Lower leg skin (tissue), 4 donors: ENCODE measurements at regions not wholly inside any gene's neighbourhood (a gene's known extent, or its start where the extent isn't known, plus 50 kb on each side); places are given as distances from the start of the nearest gene placed in this dataset.

Experiments
- DNase-seq, 2 donors: peaks; one replicate each; pipeline ENCODE4 v3.0.0-alpha.2; 2019; ENCODE audit warnings: low spot score in 2 of 2
- H3K4me3 ChIP-seq: fragments of 200-600 bp; sonication (generic); 2 replicates; pipeline ENCODE4 v1.5.1; 2017; ENCODE audit warnings: mild to moderate bottlenecking, low read depth; ENCODE audit not compliant: poor library complexity, severe bottlenecking
- POLR2A ChIP-seq, 2 donors: fragments of 450-650 bp; IDR thresholded peaks; one replicate each; pipeline ENCODE4 v1.6.1; 2016 to 2017; ENCODE audit warnings: antibody characterized with exemption in 2 of 2, mild to moderate bottlenecking in 1 of 2, moderate library complexity in 1 of 2
- WGBS, 2 donors: methylation state at CpG; one replicate each; pipeline ENCODE4 v1.1.5; 2018; 5-methylcytosine and 5-hydroxymethylcytosine counted together
- intact Hi-C: fragments of 100-400 bp; cut with DNase I; formaldehyde crosslinking; loops from one replicate; pipeline ENCODE4 v1.15.0; 2023; ENCODE audit warnings: low total_unique reads
- TF ChIP-seq, protein P1 (sequence below), 3 donors: fragments of 450-650 bp; IDR thresholded peaks; one replicate each; pipeline ENCODE4 v1.5.1; 2016; ENCODE audit warnings: antibody characterized with exemption in 3 of 3, mild to moderate bottlenecking in 3 of 3, moderate library complexity in 2 of 3

DNA sequence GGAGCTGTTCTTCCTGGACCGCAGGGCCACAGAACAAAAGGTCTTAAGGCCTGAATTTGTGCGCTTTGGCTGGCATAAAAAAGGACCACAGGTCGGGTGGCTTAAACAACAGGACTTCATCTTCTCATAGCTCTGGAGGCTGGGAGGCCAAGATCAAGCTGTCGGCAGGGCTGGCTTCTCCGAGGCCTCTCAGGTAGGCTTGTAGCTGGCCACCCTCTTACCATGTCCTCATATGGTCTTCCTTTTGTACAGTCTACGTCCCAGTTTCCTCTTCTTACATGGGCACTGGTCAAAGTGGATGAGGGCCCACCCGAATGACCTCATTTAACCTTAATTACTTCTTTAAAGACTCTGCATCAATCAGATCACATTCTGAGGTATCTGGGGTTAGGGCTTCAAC is 257.6 kb downstream of the CBLN1 start:
- no peak overlapping the region for H3K4me3 ChIP-seq
- no peak for DNase-seq
- TF ChIP-seq, protein P1, sequence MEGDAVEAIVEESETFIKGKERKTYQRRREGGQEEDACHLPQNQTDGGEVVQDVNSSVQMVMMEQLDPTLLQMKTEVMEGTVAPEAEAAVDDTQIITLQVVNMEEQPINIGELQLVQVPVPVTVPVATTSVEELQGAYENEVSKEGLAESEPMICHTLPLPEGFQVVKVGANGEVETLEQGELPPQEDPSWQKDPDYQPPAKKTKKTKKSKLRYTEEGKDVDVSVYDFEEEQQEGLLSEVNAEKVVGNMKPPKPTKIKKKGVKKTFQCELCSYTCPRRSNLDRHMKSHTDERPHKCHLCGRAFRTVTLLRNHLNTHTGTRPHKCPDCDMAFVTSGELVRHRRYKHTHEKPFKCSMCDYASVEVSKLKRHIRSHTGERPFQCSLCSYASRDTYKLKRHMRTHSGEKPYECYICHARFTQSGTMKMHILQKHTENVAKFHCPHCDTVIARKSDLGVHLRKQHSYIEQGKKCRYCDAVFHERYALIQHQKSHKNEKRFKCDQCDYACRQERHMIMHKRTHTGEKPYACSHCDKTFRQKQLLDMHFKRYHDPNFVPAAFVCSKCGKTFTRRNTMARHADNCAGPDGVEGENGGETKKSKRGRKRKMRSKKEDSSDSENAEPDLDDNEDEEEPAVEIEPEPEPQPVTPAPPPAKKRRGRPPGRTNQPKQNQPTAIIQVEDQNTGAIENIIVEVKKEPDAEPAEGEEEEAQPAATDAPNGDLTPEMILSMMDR (IDR thresholded peaks at IDR 0.05) = no peak
- no peak for TF ChIP-seq POLR2A (IDR thresholded peaks at IDR 0.05)
- intact Hi-C loops = no loop called here
- 89 to 94% methylated on average over 7 of the region's 7 CpGs for WGBS, 2 donors

DNA sequence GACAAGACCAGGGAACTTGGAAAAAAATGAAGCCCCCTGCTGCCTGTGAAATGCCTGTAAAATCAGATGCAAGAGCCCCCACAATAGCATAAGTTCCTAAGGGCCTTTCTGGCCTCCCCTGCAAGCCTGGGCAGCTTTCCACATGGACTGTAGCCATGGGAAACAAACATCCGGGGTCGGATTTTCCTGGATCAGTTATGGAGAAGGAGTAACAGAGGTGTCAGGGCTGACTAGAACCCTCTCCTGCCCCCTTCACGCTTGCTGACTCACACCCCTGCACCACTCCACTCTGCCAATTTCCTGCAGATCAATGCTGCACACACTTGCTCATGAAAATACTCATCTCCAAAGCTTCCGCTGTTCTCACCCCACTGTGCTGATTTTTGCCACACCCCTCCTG is 258.6 kb downstream of the CBLN1 start:
- intact Hi-C loops = no loop called here
- TF ChIP-seq, protein P1 (IDR thresholded peaks at IDR 0.05) = no peak
- TF ChIP-seq POLR2A (IDR thresholded peaks at IDR 0.05) = no peak
- DNase-seq = no peak
- no peak overlapping the region for H3K4me3 ChIP-seq
- WGBS, 2 donors = 18 to 26% methylated on average over 4 of the region's 4 CpGs

DNA sequence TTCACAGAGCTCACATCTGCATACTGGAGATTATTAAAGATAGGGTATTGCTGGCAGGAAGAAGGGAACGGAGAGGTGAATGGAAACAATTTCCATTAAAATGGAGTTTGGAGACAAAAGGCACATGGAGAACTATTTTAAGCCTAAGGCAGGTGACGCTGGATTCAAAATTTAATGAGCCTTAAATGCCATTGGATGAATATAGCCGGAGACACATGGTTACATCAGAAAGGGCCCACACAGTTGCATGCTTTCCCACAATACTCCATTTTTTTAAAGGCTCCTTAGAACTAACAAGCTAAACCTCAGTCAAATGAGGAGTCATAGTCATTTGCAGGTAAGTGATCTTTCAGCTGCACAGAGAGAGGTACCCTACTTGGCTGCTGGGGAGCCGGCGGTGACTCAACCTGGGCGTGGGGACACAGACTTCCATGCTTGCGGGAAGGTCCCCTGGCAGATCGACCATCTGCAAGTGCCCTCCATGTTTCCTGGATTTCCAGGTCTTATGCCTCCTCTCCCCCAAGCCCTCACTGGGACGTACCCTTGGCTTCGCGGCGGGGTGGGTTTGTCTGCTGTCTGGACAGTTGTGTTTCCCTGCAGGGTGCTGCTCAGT is 259.2 kb downstream of the CBLN1 start:
- no peak overlapping the region for H3K4me3 ChIP-seq
- no peak for TF ChIP-seq POLR2A (IDR thresholded peaks at IDR 0.05)
- TF ChIP-seq, protein P1 (IDR thresholded peaks at IDR 0.05) = no peak
- no peak for DNase-seq
- intact Hi-C loops = no loop called here
- WGBS, 2 donors = 61 to 66% methylated on average over 12 of the region's 12 CpGs

DNA sequence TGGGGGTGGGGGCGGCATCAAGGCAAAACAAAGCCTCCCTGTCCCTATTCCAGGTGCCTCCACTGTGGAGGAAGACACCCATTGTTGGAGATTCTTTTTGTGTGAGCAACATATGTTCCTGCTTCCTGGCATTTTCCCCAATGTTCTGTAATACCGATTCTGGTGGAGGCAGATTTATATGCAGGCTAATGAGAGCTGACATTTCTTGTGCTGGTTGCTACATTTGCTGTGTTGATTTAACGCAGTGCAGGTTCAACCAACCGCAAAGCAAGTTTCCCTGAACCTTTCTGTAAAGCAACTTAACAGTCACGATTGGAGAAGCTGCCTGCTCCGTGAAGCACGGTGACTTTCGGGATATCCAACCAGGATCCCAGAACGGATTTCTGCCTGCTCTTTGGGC is 260.5 kb downstream of the CBLN1 start:
- H3K4me3 ChIP-seq = no peak overlapping the region
- WGBS, 2 donors = 19 to 27% methylated on average over 9 of the region's 9 CpGs
- TF ChIP-seq, protein P1 (IDR thresholded peaks at IDR 0.05) = no peak
- TF ChIP-seq POLR2A (IDR thresholded peaks at IDR 0.05) = no peak
- intact Hi-C loops = no loop called here
- DNase-seq = no peak

DNA sequence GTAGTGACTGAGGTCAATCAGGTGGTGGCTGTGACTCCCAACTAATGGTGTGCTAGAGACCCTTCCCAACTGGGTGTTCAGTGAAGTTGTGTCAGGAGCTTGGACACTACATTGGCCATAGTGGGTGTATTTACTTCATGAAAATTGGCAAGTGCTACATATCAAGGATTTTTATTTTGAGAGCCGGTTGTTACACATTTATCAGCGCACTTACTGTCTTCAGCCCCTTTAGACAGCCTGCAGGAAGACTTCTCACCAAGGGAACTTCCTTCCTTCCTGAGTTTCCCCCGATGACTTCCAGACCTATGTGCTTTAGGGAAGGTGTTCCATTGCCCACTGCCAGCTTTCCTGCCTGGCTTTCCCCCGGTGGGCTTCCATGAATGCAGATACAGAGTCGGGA is 261.2 kb downstream of the CBLN1 start:
- no peak overlapping the region for H3K4me3 ChIP-seq
- intact Hi-C loops = no loop called here
- no peak for DNase-seq
- TF ChIP-seq POLR2A (IDR thresholded peaks at IDR 0.05) = no peak
- TF ChIP-seq, protein P1 (IDR thresholded peaks at IDR 0.05) = no peak
- 43 to 49% methylated on average over 5 of the region's 5 CpGs for WGBS, 2 donors

DNA sequence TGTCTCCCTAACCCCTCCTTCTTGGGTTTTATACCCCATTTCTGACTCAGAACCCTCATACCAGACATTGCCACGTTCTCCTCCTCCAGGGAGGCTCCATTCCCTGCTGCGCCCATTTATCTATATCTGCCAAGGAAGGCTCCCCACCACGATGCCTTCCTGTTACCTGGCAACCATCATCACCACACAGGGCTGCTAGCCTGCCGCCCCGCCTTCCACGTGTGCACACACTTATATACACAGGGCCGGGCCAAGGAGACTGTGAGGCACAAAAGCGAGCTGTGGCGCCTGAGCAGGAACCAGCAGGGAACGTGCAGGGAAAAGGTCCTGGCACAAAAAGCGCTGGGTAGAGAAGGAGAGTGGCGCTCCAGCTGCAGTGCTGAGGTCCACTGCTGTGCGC is 261.8 kb downstream of the CBLN1 start:
- peak in 1 of 2 donors; percentile 40 for DNase-seq
- intact Hi-C loops = no loop called here
- H3K4me3 ChIP-seq = no peak overlapping the region
- WGBS, 2 donors = 67 to 69% methylated on average over 13 of the region's 13 CpGs
- no peak for TF ChIP-seq POLR2A (IDR thresholded peaks at IDR 0.05)
